WI38 (cell line): ENCODE measurements at regions not wholly inside any gene's neighbourhood (a gene's known extent, or its start where the extent isn't known, plus 50 kb on each side); places are given as distances from the start of the nearest gene placed in this dataset.

Source experiments
- H3K4me3 ChIP-seq: 2 replicates; pipeline ENCODE4 v1.5.1; 2011; ENCODE audit warnings: low read depth, mild to moderate bottlenecking, control low read depth, low read length
- TF ChIP-seq, protein P1 (sequence below): IDR thresholded peaks from 2 replicates; pipeline ENCODE4 v1.5.1; 2012; ENCODE audit warnings: low read depth, mild to moderate bottlenecking, control low read depth, low read length

DNA sequence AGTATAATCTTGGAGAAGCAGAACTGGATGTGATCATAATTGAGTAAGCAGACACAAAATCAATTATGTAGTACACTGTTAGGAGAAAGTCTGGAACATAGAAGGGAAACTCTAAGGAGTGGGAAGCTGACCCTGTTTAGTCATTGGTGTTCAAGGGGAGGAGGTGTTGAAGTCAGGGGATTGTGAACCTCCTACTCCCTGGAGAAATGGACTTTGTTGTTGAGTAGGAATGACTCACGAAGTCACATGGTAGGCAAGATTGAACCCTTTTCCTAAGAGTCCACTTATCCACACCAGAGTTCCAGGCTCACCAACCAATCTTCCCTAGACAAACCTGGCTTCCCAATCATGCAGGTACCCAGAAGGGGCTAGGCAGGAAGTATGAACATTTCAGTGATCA is 81.0 kb upstream of the BCL11A start:
- H3K4me3 ChIP-seq, result no peak overlapping the region
- TF ChIP-seq, protein P1, sequence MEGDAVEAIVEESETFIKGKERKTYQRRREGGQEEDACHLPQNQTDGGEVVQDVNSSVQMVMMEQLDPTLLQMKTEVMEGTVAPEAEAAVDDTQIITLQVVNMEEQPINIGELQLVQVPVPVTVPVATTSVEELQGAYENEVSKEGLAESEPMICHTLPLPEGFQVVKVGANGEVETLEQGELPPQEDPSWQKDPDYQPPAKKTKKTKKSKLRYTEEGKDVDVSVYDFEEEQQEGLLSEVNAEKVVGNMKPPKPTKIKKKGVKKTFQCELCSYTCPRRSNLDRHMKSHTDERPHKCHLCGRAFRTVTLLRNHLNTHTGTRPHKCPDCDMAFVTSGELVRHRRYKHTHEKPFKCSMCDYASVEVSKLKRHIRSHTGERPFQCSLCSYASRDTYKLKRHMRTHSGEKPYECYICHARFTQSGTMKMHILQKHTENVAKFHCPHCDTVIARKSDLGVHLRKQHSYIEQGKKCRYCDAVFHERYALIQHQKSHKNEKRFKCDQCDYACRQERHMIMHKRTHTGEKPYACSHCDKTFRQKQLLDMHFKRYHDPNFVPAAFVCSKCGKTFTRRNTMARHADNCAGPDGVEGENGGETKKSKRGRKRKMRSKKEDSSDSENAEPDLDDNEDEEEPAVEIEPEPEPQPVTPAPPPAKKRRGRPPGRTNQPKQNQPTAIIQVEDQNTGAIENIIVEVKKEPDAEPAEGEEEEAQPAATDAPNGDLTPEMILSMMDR, result no peak

DNA sequence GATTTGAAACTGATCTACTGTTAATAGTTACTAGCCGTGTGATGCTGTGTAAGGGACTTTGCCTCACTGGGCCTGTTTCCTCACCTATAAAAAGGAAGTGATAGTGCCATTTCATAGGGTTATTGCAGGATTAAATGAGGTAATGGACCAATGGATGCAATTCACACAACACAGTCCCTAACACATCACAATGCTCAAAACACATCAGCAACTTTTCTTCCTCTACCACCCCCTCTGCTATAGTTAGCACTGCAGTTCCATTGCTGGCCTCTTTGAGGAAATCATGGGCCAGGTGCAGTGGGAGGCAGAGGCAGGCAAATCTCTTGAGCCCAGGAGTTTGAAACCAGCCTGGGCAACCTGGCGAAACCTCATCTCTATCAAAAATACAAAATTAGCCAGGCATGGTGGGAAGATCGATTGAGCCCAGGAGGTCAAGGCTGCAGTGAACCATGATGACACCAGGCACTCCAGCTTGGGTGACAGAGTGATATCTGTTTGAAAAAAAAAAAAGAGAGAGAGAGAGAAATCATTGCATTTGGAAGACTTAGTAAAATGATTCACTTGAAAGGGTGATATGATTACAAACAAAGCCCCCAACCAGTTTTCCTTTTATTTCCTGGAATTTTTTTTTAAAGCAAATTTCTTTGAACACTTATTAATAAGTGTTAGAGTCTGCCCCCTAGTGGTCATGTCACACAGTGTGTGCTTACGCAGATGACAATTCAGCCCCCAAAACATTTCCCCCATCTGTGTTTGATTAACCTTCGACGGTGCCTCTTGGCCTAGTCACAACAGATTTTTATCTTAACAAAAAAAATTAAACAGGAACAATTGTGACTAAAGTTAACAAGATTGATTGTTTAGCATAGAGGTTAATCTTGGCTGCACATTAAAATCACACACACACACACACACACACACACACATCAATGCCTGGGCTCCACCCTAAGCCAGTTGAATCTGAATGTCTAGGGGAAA is 88.6 kb upstream of the BCL11A start:
- TF ChIP-seq, protein P1, result peak; percentile 55
- H3K4me3 ChIP-seq, result no peak overlapping the region

- no peak overlapping the region for H3K4me3 ChIP-seq
- TF ChIP-seq, protein P1, result no peak
Observed at GRCh38 chr2:60643747-60644146, 90.3 kb upstream of the BCL11A start.

DNA sequence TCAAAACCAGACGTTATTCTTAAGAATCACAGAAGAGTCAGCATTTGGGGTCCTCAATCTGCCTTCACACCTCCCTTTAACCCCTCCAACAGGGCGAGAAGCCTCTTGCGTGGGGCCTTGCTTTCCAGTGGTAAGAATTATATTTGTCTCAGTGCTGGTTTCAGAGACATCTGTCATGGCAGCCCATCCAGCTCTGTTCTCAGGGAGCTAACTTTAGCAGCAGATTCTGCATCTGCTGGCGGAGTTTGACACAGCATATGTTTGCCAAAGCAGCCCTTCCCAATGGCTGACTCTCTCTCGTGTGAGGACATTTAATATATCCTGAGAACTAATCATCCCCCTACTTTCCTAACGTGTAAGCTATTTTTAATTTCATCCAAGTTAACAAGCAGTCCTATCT is 91.5 kb upstream of the BCL11A start:
- TF ChIP-seq, protein P1, result no peak
- H3K4me3 ChIP-seq, result no peak overlapping the region

- TF ChIP-seq, protein P1, result no peak
- no peak overlapping the region for H3K4me3 ChIP-seq
Observed at GRCh38 chr2:60648191-60648590, 94.7 kb upstream of the BCL11A start.

GRCh38 chr2:60649721-60650120 is 96.3 kb upstream of the BCL11A start:
- TF ChIP-seq, protein P1, result no peak
- H3K4me3 ChIP-seq, result no peak overlapping the region

DNA sequence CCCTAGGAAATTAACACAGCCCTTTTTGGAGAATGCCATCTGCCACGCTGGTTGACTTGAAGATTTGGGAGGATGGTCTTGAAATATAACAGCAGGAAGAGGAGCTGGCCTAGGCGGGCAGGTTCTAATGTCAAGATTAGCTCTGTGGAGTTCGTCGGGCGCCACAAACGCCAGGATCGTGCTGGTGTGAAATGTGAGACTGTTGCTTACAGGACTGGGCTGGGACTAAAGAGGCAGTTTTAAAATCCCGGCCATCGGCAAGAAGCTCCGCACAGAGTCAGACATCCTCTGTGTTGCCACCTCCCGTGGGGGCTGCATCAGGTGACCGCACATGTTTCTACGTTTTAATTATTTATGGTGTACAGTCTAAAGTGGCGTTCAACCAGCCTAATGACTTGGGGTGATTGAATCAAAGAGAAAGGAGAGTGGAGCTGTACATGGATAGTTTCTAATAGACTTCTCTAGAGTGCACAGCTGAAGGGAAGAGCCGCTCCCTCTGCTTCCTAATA is 99.4 kb upstream of the BCL11A start:
- TF ChIP-seq, protein P1, result no peak
- H3K4me3 ChIP-seq, result no peak overlapping the region
